Cardiac muscle cell (in vitro differentiated cells and primary cell): ENCODE measurements at regions not wholly inside any gene's neighbourhood (a gene's known extent, or its start where the extent isn't known, plus 50 kb on each side); places are given as distances from the start of the nearest gene placed in this dataset.

Experiments used
- DNase-seq, 2 donors: peaks; one replicate each; pipeline versions ENCODE4 v3.0.0 to v3.0.0-alpha.2; 2010 to 2017; ENCODE audit warnings: low read depth in 1 of 2, low spot score in 1 of 2
- H3K27ac ChIP-seq: fragments of 200-600 bp; sonication (generic); 2 replicates; pipeline ENCODE4 v1.5.1; 2016
- H3K27me3 ChIP-seq: fragments of 200-600 bp; sonication (generic); 2 replicates; pipeline ENCODE4 v1.6.0; 2016; ENCODE audit warnings: control low read depth
- H3K36me3 ChIP-seq: fragments of 200-600 bp; sonication (generic); 2 replicates; pipeline ENCODE4 v1.5.1; 2016; ENCODE audit warnings: control low read depth
- H3K4me1 ChIP-seq: fragments of 200-600 bp; sonication (generic); 2 replicates; pipeline ENCODE4 v1.8.1; 2017; ENCODE audit warnings: low read depth, mild to moderate bottlenecking, mixed run types
- H3K4me3 ChIP-seq: fragments of 200-600 bp; sonication (generic); 2 replicates; pipeline ENCODE4 v1.5.1; 2016; ENCODE audit warnings: mild to moderate bottlenecking
- H3K9me3 ChIP-seq: fragments of 200-600 bp; sonication (generic); 2 replicates; pipeline ENCODE4 v1.5.1; 2017; ENCODE audit warnings: low read depth, mild to moderate bottlenecking, control low read depth
- CTCF ChIP-seq: IDR thresholded peaks from 2 replicates; pipeline ENCODE4 v1.5.1; 2012; ENCODE audit warnings: low read depth, mild to moderate bottlenecking, low read length

DNA sequence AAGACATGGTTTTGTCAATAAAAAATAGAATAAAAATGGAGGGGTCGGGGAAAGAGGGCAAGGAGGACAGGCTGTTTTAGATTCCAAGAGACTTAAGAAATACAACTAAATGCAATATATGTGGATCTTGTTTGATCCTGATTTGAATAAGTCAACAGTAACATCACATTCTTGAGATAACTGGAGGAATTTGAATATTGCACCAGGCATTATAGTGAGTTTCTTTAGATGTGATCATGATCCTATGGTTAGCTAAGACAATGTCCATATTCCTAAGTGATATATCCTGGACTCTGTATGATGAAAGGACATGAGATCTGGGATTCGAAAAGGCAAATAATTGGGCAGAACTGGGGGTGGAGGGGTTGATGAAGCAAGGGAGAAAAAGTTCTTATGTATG is 311.8 kb downstream of the PLPP3 start:
- Histone ChIP-seq H3K4me3 (no peak overlapping the region), H3K36me3 (no peaks in the 10 kb centered on the region), H3K9me3 (no peaks in the 10 kb centered on the region), H3K4me1 (no peaks in the 10 kb centered on the region), H3K27ac (no peak overlapping the region), H3K27me3 (peaks cover 5% of the 10 kb centered on the region)
- DNase-seq, result no peak
- no peak for TF ChIP-seq CTCF

- TF ChIP-seq CTCF, result no peak
- Histone ChIP-seq H3K9me3 (no peaks in the 10 kb centered on the region), H3K27me3 (peaks cover 5% of the 10 kb centered on the region), H3K4me1 (no peaks in the 10 kb centered on the region), H3K36me3 (no peaks in the 10 kb centered on the region), H3K4me3 (no peak overlapping the region), H3K27ac (no peak overlapping the region)
- DNase-seq, result no peak
Measured at GRCh38 chr1:56266359-56266758, 313.0 kb downstream of the PLPP3 start.

DNA sequence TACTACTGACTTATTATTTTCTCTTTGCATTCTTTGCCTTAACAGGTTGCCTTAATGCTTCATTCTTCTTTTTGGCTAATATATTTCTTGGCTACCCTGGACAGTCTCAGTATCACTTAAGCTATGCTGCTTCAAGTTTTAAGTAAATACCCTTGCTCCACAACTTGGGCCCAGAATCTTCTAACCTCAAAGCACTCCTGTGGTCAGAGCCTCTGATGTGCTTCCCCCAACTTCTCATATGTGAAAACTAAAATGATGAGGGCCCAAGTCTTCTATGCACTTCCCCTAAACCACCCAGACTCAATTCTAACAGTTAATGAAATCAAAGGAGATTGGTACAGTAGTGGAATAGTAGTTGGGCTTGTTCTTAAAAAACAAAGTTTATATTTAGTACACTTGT is 314.1 kb downstream of the PLPP3 start:
- no peak for TF ChIP-seq CTCF
- Histone ChIP-seq H3K36me3 (no peaks in the 10 kb centered on the region), H3K4me1 (no peaks in the 10 kb centered on the region), H3K27me3 (peaks cover 5% of the 10 kb centered on the region), H3K27ac (no peak overlapping the region), H3K4me3 (no peak overlapping the region), H3K9me3 (no peaks in the 10 kb centered on the region)
- no peak for DNase-seq

DNA sequence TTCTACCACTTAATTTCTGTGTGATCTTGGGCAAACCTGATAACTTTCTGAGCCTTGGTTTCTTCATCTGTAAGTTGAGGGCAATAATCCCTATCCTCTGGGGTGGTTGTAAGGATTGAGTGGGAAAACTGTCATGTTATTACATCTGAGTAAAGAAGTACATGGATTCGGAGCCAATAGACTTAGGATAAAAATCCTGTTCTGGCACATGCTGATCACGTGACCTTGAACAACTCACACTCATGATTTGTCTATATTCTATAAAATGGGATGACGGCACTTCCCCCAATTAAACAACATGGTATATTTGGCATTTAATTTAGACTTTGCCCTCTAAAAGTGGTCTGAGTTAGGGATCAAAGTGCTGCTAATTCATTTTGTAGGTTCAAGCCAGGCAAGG is 315.5 kb downstream of the PLPP3 start:
- TF ChIP-seq CTCF, result no peak
- no peak overlapping the region for H3K27ac ChIP-seq
- H3K36me3 ChIP-seq, result no peaks in the 10 kb centered on the region
- H3K4me1 ChIP-seq, result no peaks in the 10 kb centered on the region
- peaks cover 3% of the 10 kb centered on the region for H3K27me3 ChIP-seq
- H3K9me3 ChIP-seq, result no peaks in the 10 kb centered on the region
- no peak overlapping the region for H3K4me3 ChIP-seq
- DNase-seq, result no peak

- Histone ChIP-seq H3K27ac (no peak overlapping the region), H3K4me1 (no peaks in the 10 kb centered on the region), H3K4me3 (no peak overlapping the region), H3K27me3 (no peaks in the 10 kb centered on the region), H3K36me3 (no peaks in the 10 kb centered on the region), H3K9me3 (no peaks in the 10 kb centered on the region)
- DNase-seq, result no peak
- no peak for TF ChIP-seq CTCF
Measured at GRCh38 chr1:56258371-56258770, 321.0 kb downstream of the PLPP3 start.

GRCh38 chr1:56257726-56258125 is 321.6 kb downstream of the PLPP3 start:
- H3K4me1 ChIP-seq, result no peaks in the 10 kb centered on the region
- H3K27ac ChIP-seq, result no peak overlapping the region
- no peak for DNase-seq
- no peaks in the 10 kb centered on the region for H3K36me3 ChIP-seq
- H3K9me3 ChIP-seq, result no peaks in the 10 kb centered on the region
- H3K27me3 ChIP-seq, result no peaks in the 10 kb centered on the region
- H3K4me3 ChIP-seq, result no peak overlapping the region
- TF ChIP-seq CTCF, result no peak
